ENCODE measurements at regions not wholly inside any gene's neighbourhood (a gene's known extent, or its start where the extent isn't known, plus 50 kb on each side); places are given as distances from the start of the nearest gene placed in this dataset.

- H3F3A ChIP-seq (ENCODE audit: insufficient read depth) = no peaks in the 10 kb centered on the region
- no peaks in the 10 kb centered on the region for H3K9me3 ChIP-seq (ENCODE audit: insufficient read depth, low read length)
- H4K20me1 ChIP-seq (ENCODE audit: low read depth, low read length) = no peaks in the 10 kb centered on the region
- H3K36me3 ChIP-seq (ENCODE audit: low read length) = no peaks in the 10 kb centered on the region
- no peak overlapping the region for H3K4me3 ChIP-seq (ENCODE audit: insufficient read depth, low read length, poor library complexity, severe bottlenecking)
- no peak overlapping the region for H2AFZ ChIP-seq (ENCODE audit: low read depth, low read length, severe bottlenecking)
- H3K27me3 ChIP-seq (ENCODE audit: low read length) = no peaks in the 10 kb centered on the region
- no peak overlapping the region for H3K27ac ChIP-seq (ENCODE audit: low read depth, low read length)
- H3K9me2 ChIP-seq (replicated peaks; ENCODE audit: insufficient read depth, low read length) = no peaks in the 10 kb centered on the region
- no peaks in the 10 kb centered on the region for H3K79me2 ChIP-seq (ENCODE audit: insufficient read depth, low read length)
- H3K9ac ChIP-seq (ENCODE audit: low read length) = no peak overlapping the region
- H3K4me2 ChIP-seq (ENCODE audit: low read depth, low read length, poor library complexity, severe bottlenecking) = no peak overlapping the region
- TF ChIP-seq EZH2phosphoT487 (conservative IDR thresholded peaks at IDR 0.05; ENCODE audit: low read length) (no peak), CTCF (IDR thresholded peaks at IDR 0.05; ENCODE audit: insufficient read depth, low read length, poor library complexity, severe bottlenecking) (no peak)
Observed at GRCh38 chr1:185490924-185491323, 173.9 kb upstream of the IVNS1ABP start.

- Histone ChIP-seq H3K36me3 (ENCODE audit: low read length) (no peaks in the 10 kb centered on the region), H3K4me3 (ENCODE audit: insufficient read depth, low read length, poor library complexity, severe bottlenecking) (no peak overlapping the region)
Observed at GRCh38 chr1:185489406-185489805, 172.4 kb upstream of the IVNS1ABP start.

GRCh38 chr1:185488808-185489207 is 171.8 kb upstream of the IVNS1ABP start:
- Histone ChIP-seq H3K27ac (ENCODE audit: low read depth, low read length) (no peak overlapping the region), H3K9me2 (replicated peaks; ENCODE audit: insufficient read depth, low read length) (no peaks in the 10 kb centered on the region), H3K27me3 (ENCODE audit: low read length) (no peaks in the 10 kb centered on the region), H3K4me3 (ENCODE audit: insufficient read depth, low read length, poor library complexity, severe bottlenecking) (no peak overlapping the region), H4K20me1 (ENCODE audit: low read depth, low read length) (no peaks in the 10 kb centered on the region), H2AFZ (ENCODE audit: low read depth, low read length, severe bottlenecking) (no peak overlapping the region), H3K4me2 (ENCODE audit: low read depth, low read length, poor library complexity, severe bottlenecking) (no peak overlapping the region), H3F3A (ENCODE audit: insufficient read depth) (no peaks in the 10 kb centered on the region), H3K79me2 (ENCODE audit: insufficient read depth, low read length) (no peaks in the 10 kb centered on the region), H3K9ac (ENCODE audit: low read length) (no peak overlapping the region), H3K36me3 (ENCODE audit: low read length) (no peaks in the 10 kb centered on the region), H3K9me3 (ENCODE audit: insufficient read depth, low read length) (no peaks in the 10 kb centered on the region)
- TF ChIP-seq EZH2phosphoT487 (conservative IDR thresholded peaks at IDR 0.05; ENCODE audit: low read length) (no peak), CTCF (IDR thresholded peaks at IDR 0.05; ENCODE audit: insufficient read depth, low read length, poor library complexity, severe bottlenecking) (no peak)

More at GRCh38 chr1:185489406-185489805, 172.4 kb upstream of the IVNS1ABP start:
- Histone ChIP-seq H3K9ac (ENCODE audit: low read length) (no peak overlapping the region), H3K27ac (ENCODE audit: low read depth, low read length) (no peak overlapping the region), H3K27me3 (ENCODE audit: low read length) (no peaks in the 10 kb centered on the region), H2AFZ (ENCODE audit: low read depth, low read length, severe bottlenecking) (no peak overlapping the region), H3F3A (ENCODE audit: insufficient read depth) (no peaks in the 10 kb centered on the region), H3K9me2 (replicated peaks; ENCODE audit: insufficient read depth, low read length) (no peaks in the 10 kb centered on the region), H3K79me2 (ENCODE audit: insufficient read depth, low read length) (no peaks in the 10 kb centered on the region), H3K4me2 (ENCODE audit: low read depth, low read length, poor library complexity, severe bottlenecking) (no peak overlapping the region), H3K9me3 (ENCODE audit: insufficient read depth, low read length) (no peaks in the 10 kb centered on the region), H4K20me1 (ENCODE audit: low read depth, low read length) (no peaks in the 10 kb centered on the region)
- TF ChIP-seq EZH2phosphoT487 (conservative IDR thresholded peaks at IDR 0.05; ENCODE audit: low read length) = no peak

GRCh38 chr1:185487936-185488335 is 170.9 kb upstream of the IVNS1ABP start:
- H3K9ac ChIP-seq (ENCODE audit: low read length) = no peak overlapping the region
- H3K9me3 ChIP-seq (ENCODE audit: insufficient read depth, low read length) = no peaks in the 10 kb centered on the region
- TF ChIP-seq CTCF (IDR thresholded peaks at IDR 0.05; ENCODE audit: insufficient read depth, low read length, poor library complexity, severe bottlenecking) (no peak), EZH2phosphoT487 (conservative IDR thresholded peaks at IDR 0.05; ENCODE audit: low read length) (no peak)
- H3K27me3 ChIP-seq (ENCODE audit: low read length) = no peaks in the 10 kb centered on the region
- no peaks in the 10 kb centered on the region for H3K36me3 ChIP-seq (ENCODE audit: low read length)
- no peak overlapping the region for H3K27ac ChIP-seq (ENCODE audit: low read depth, low read length)
- H3K4me3 ChIP-seq (ENCODE audit: insufficient read depth, low read length, poor library complexity, severe bottlenecking) = no peak overlapping the region
- no peak overlapping the region for H3K4me2 ChIP-seq (ENCODE audit: low read depth, low read length, poor library complexity, severe bottlenecking)
- no peaks in the 10 kb centered on the region for H3K9me2 ChIP-seq (replicated peaks; ENCODE audit: insufficient read depth, low read length)
- no peaks in the 10 kb centered on the region for H4K20me1 ChIP-seq (ENCODE audit: low read depth, low read length)
- no peaks in the 10 kb centered on the region for H3F3A ChIP-seq (ENCODE audit: insufficient read depth)
- H2AFZ ChIP-seq (ENCODE audit: low read depth, low read length, severe bottlenecking) = no peak overlapping the region
- no peaks in the 10 kb centered on the region for H3K79me2 ChIP-seq (ENCODE audit: insufficient read depth, low read length)

All from SU-DHL-6 (cell line).